ENCODE measurements at regions not wholly inside any gene's neighbourhood (a gene's known extent, or its start where the extent isn't known, plus 50 kb on each side); places are given as distances from the start of the nearest gene placed in this dataset.

DNA sequence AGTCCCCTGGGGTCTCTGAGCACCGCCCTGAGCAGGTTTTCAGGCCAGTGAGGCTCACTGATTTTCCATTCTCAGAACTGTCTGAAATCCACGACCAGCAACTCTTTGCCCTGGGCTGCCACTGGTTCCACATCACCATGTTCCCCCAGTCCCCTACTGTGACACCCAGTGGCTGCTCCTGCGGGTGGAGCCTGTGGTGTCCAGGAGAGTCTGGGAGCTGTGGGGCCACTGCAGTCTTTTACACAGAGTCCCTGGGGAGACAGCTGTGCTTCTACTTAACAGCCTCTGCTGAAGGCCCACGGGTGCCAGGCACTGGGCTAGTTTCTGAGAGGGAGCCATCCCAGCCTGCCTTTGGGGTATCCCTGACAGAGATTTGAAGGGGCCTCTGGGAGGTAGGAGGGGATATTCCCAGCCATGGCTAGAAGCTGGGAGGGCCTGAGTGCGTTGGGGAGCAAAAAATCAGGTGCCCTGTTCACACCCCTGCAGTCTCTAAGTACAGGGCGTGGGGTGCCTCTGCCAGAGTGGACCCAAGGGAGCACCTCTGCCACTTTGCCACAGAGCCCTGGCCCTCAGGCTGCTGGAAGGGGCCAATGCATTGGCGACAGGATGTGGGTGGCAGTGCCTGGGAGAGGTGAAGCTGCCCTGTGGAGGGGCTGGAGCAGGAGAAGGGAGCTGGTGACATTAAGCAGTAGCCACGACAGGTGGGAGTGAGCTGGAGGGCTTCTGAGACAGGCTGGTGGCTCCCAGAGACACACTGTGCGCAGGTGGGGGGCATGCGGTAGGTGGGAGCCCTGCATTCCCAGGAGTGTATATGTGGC is 200.2 kb upstream of the ZNF536 start:
- no peak for ATAC-seq
- H3K9me3 ChIP-seq: no peaks in the 10 kb centered on the region
- H3K27me3 ChIP-seq: peaks cover 16% of the 10 kb centered on the region
- WGBS, 2 donors (ENCODE audit: low coverage in 1 of 2): 69 to 88% methylated on average over 3 of the region's 10 CpGs
- no peaks in the 10 kb centered on the region for H3K4me1 ChIP-seq
- no peaks in the 10 kb centered on the region for H3K36me3 ChIP-seq
- H3K4me3 ChIP-seq: no peak overlapping the region
- no peak for TF ChIP-seq EP300 (IDR thresholded peaks at IDR 0.05)
- no peak for TF ChIP-seq POLR2A (IDR thresholded peaks at IDR 0.05)
- TF ChIP-seq, protein P1, sequence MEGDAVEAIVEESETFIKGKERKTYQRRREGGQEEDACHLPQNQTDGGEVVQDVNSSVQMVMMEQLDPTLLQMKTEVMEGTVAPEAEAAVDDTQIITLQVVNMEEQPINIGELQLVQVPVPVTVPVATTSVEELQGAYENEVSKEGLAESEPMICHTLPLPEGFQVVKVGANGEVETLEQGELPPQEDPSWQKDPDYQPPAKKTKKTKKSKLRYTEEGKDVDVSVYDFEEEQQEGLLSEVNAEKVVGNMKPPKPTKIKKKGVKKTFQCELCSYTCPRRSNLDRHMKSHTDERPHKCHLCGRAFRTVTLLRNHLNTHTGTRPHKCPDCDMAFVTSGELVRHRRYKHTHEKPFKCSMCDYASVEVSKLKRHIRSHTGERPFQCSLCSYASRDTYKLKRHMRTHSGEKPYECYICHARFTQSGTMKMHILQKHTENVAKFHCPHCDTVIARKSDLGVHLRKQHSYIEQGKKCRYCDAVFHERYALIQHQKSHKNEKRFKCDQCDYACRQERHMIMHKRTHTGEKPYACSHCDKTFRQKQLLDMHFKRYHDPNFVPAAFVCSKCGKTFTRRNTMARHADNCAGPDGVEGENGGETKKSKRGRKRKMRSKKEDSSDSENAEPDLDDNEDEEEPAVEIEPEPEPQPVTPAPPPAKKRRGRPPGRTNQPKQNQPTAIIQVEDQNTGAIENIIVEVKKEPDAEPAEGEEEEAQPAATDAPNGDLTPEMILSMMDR (IDR thresholded peaks at IDR 0.05): no peak
- no peak for TF ChIP-seq POLR2AphosphoS5 (IDR thresholded peaks at IDR 0.05)
- H3K27ac ChIP-seq: no peak overlapping the region

DNA sequence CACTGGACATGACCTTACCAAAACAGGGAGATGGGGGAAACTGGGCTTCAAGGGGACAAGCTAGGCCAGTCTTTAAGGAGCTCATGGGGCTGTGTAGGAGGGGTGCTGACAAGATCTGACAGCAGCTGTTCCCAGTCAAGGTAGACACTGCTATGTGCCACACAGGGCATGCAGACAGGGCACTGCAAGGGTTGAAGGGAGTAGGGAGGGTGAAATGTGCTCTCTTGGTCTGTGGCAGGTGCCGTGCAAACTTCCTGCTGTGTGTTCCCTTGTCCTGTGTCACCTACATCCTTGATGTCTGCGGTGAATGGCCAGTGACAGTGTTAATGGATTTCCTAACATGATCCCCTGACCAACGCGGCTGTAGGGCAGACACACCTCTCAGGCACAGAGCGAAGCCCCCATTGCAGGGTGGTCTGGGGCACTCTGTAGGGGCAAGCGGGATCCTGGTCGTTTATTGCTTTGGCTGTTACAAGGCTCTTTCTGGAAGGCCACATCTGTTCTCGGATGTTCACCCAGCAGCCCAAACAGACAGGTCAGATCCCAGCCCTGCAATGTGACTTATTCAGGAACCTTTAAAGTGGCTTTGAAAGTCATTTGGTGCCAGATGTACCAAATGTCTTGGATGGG is 199.5 kb upstream of the ZNF536 start:
- no peaks in the 10 kb centered on the region for H3K36me3 ChIP-seq
- H3K4me3 ChIP-seq: no peak overlapping the region
- 62% methylated on average over 2 of the region's 8 CpGs; no CpG with 5 or more reads in 1 of the 2 donors for WGBS, 2 donors (ENCODE audit: low coverage in 1 of 2)
- H3K27ac ChIP-seq: no peak overlapping the region
- no peaks in the 10 kb centered on the region for H3K9me3 ChIP-seq
- peaks cover 21% of the 10 kb centered on the region for H3K27me3 ChIP-seq
- no peak for TF ChIP-seq EP300 (IDR thresholded peaks at IDR 0.05)
- TF ChIP-seq POLR2AphosphoS5 (IDR thresholded peaks at IDR 0.05): no peak
- TF ChIP-seq, protein P1 (IDR thresholded peaks at IDR 0.05): no peak
- TF ChIP-seq POLR2A (IDR thresholded peaks at IDR 0.05): no peak
- H3K4me1 ChIP-seq: no peaks in the 10 kb centered on the region
- no peak for ATAC-seq

DNA sequence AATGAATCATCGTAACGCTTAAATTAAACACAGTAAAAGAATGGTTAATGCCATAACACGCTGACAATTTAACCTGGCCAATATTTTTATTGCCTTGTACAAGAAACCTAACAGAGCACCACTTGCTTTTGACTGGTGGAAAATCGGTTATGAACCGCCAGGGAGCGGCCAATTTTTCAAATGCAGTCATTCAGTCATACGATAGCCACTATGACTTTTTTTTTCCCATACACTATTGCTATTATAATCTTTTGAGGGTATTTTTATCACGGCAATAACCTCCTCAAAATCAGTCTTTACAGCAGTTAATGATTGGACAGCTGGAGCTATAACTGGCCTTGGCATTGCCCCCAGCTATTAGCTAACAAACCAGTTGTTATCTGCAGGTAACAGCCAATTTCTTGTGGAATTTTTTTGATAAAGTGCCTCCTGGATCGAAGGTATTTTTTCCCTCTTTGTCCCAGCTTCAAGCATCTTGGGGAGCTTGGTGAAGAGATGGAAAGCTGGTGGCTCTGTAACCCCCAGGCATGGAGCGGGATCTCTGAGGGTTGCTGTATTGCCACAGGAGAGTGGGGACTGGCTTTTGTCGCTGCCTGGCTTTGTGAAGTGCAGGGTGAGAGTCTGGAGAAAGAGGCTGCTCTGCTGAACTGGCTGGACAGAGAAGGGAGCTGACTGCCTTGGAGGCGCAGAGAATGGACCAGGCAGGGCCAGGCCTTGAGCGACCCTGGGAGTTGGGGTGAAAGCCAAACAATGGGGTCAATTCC is 198.4 kb upstream of the ZNF536 start:
- H3K27me3 ChIP-seq: peaks cover 22% of the 10 kb centered on the region
- no peak for TF ChIP-seq EP300 (IDR thresholded peaks at IDR 0.05)
- TF ChIP-seq POLR2A (IDR thresholded peaks at IDR 0.05): no peak
- TF ChIP-seq, protein P1 (IDR thresholded peaks at IDR 0.05): no peak
- H3K4me3 ChIP-seq: no peak overlapping the region
- no peaks in the 10 kb centered on the region for H3K36me3 ChIP-seq
- no peak for ATAC-seq
- WGBS, 2 donors (ENCODE audit: low coverage in 1 of 2): 70 to 76% methylated on average over 9 to 11 of the region's 13 CpGs
- H3K27ac ChIP-seq: no peak overlapping the region
- no peaks in the 10 kb centered on the region for H3K9me3 ChIP-seq
- H3K4me1 ChIP-seq: no peaks in the 10 kb centered on the region

DNA sequence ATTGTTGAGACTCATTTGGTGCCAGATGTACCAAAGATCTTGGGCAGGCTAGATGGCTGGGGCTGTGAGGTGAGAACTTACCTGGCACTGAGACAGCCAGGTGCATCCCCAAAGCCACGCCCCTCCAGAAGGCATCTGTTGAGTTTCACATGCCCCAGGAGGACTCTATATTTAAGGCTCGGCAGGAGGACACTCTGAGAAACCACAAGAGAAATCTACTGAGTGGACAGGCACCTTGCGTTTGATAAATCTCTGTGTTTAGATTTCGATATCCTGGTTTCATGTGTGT is 197.9 kb upstream of the ZNF536 start:
- 50 to 77% methylated on average over 3 to 4 of the region's 4 CpGs for WGBS, 2 donors (ENCODE audit: low coverage in 1 of 2)
- Histone ChIP-seq H3K4me3 (no peak overlapping the region), H3K36me3 (no peaks in the 10 kb centered on the region), H3K9me3 (peaks cover 0 to 1% (median 0%) of the 10 kb centered on the region in 3 donors), H3K27me3 (peaks cover 22% of the 10 kb centered on the region), H3K27ac (no peak overlapping the region), H3K4me1 (no peaks in the 10 kb centered on the region)
- no peak for ATAC-seq
- TF ChIP-seq POLR2A (IDR thresholded peaks at IDR 0.05) (no peak), EP300 (IDR thresholded peaks at IDR 0.05) (no peak), POLR2AphosphoS5 (IDR thresholded peaks at IDR 0.05) (no peak)
- TF ChIP-seq, protein P1 (IDR thresholded peaks at IDR 0.05): no peak

Data from gastroesophageal sphincter (tissue), 4 donors.